AG04450 (cell line): ENCODE measurements at regions not wholly inside any gene's neighbourhood (a gene's known extent, or its start where the extent isn't known, plus 50 kb on each side); places are given as distances from the start of the nearest gene placed in this dataset.

Experiments
- CTCF ChIA-PET: fragments of 300-600, 350-600 bp; formaldehyde crosslinking; extraction: SDS; loops from one replicate; lab custom pipeline; 2022; ENCODE audit warnings: antibody characterized with exemption, inconsistent platforms; lab: Charles Lee
- POLR2A ChIA-PET: fragments of 350-600 bp; formaldehyde crosslinking; extraction: SDS; loops from one replicate; lab custom pipeline; 2021; ENCODE audit warnings: antibody characterized with exemption, inconsistent platforms; lab: Yijun Ruan, JAX
- DNase-seq: peaks from one replicate; pipeline ENCODE4 v3.0.0-alpha.2; 2011; ENCODE audit warnings: low read depth, low spot score
- H3K27ac ChIP-seq: one replicate; pipeline ENCODE4 v1.5.1; 2012; ENCODE audit warnings: low read depth, low read length, control low read depth
- H3K27me3 ChIP-seq: one replicate; pipeline ENCODE4 v1.6.0; 2012; ENCODE audit warnings: low read length; ENCODE audit not compliant: control insufficient read depth, insufficient read depth
- H3K4me3 ChIP-seq: 2 replicates; pipeline ENCODE4 v1.5.1; 2011; ENCODE audit warnings: mild to moderate bottlenecking, low read depth, low read length, control low read depth
- H3K9me3 ChIP-seq: 2 replicates; pipeline ENCODE4 v1.5.1; 2012; ENCODE audit warnings: low read length; ENCODE audit not compliant: control insufficient read depth, insufficient read depth
- CTCF ChIP-seq: IDR thresholded peaks from 2 replicates; pipeline ENCODE4 v1.5.1; 2011; ENCODE audit warnings: low read depth, low read length, control low read depth, inconsistent platforms

GRCh38 chr9:83166372-83166771 is 103.4 kb upstream of the RASEF start:
- no peak for TF ChIP-seq CTCF
- Histone ChIP-seq H3K9me3 (no peaks in the 10 kb centered on the region), H3K4me3 (no peak overlapping the region), H3K27me3 (no peaks in the 10 kb centered on the region), H3K27ac (no peak overlapping the region)
- no peak for DNase-seq
- ChIA-PET POLR2A (no interaction called here), CTCF (no interaction called here)

GRCh38 chr9:83155733-83156132 is 92.8 kb upstream of the RASEF start:
- ChIA-PET POLR2A (no interaction called here), CTCF (no interaction called here)
- Histone ChIP-seq H3K9me3 (no peaks in the 10 kb centered on the region), H3K4me3 (no peak overlapping the region), H3K27ac (no peak overlapping the region), H3K27me3 (no peaks in the 10 kb centered on the region)
- TF ChIP-seq CTCF, result no peak
- DNase-seq, result no peak

- CTCF ChIA-PET, result no interaction called here
- Histone ChIP-seq H3K9me3 (no peaks in the 10 kb centered on the region), H3K4me3 (no peak overlapping the region), H3K27me3 (no peaks in the 10 kb centered on the region), H3K27ac (no peak overlapping the region)
- POLR2A ChIA-PET, result no interaction called here
- TF ChIP-seq CTCF, result no peak
- DNase-seq, result no peak
These were observed 91.9 kb upstream of the RASEF start for GRCh38 chr9:83154821-83155220.

- no peak overlapping the region for H3K27ac ChIP-seq
- H3K27me3 ChIP-seq, result no peaks in the 10 kb centered on the region
- ChIA-PET CTCF (no interaction called here), POLR2A (no interaction called here)
- no peak overlapping the region for H3K4me3 ChIP-seq
- no peaks in the 10 kb centered on the region for H3K9me3 ChIP-seq
- no peak for TF ChIP-seq CTCF
- no peak for DNase-seq
These were observed 91.3 kb upstream of the RASEF start for GRCh38 chr9:83154087-83154736.

GRCh38 chr9:83153030-83153429 is 90.1 kb upstream of the RASEF start:
- CTCF ChIA-PET, result no interaction called here
- POLR2A ChIA-PET, result no interaction called here
- no peak for TF ChIP-seq CTCF
- Histone ChIP-seq H3K9me3 (no peaks in the 10 kb centered on the region), H3K27me3 (no peaks in the 10 kb centered on the region), H3K4me3 (no peak overlapping the region), H3K27ac (no peak overlapping the region)
- DNase-seq, result no peak
